ENCODE measurements at regions not wholly inside any gene's neighbourhood (a gene's known extent, or its start where the extent isn't known, plus 50 kb on each side); places are given as distances from the start of the nearest gene placed in this dataset.

GRCh38 chr5:40390281-40391149 lies 289.2 kb upstream of the PTGER4 start:
- H3K4me1 ChIP-seq (ENCODE audit: insufficient read depth) = no peaks in the 10 kb centered on the region
- DNase-seq (ENCODE audit: extremely low spot score) = no peak
- H3K4me3 ChIP-seq (ENCODE audit: low read depth, low read length) = no peak overlapping the region
- 73% methylated on average over 6 of the region's 6 CpGs for WGBS
- H3K27ac ChIP-seq (ENCODE audit: low read depth) = no peak overlapping the region
- no peaks in the 10 kb centered on the region for H3K36me3 ChIP-seq (ENCODE audit: insufficient read depth)

DNA sequence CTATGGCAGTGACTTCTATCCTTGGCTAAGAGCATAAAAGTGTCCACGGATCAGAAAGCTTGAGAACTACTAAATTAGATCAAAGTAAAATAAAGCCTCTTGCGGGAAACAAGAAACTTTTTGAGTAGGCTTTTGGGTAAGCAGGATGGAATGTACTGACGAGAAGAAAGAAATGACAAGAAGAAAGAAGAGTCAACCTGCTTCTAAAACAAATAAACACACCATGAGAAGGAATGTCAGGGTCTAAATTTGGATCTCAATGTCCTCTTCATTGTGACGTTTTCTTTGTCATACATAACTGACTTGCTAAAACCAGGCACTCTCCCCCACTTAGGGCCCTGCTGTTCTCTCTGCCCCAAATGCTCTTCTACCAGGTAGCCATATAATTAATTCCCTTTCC lies 290.1 kb upstream of the PTGER4 start:
- 83% methylated on average over 4 of the region's 4 CpGs for WGBS
- Histone ChIP-seq H3K36me3 (ENCODE audit: insufficient read depth) (no peaks in the 10 kb centered on the region), H3K4me3 (ENCODE audit: low read depth, low read length) (no peak overlapping the region), H3K27ac (ENCODE audit: low read depth) (no peak overlapping the region), H3K4me1 (ENCODE audit: insufficient read depth) (no peaks in the 10 kb centered on the region)
- no peak for DNase-seq (ENCODE audit: extremely low spot score)

GRCh38 chr5:40386289-40386688 lies 293.4 kb upstream of the PTGER4 start:
- no peaks in the 10 kb centered on the region for H3K4me1 ChIP-seq (ENCODE audit: insufficient read depth)
- no peaks in the 10 kb centered on the region for H3K36me3 ChIP-seq (ENCODE audit: insufficient read depth)
- DNase-seq (ENCODE audit: extremely low spot score) = no peak
- H3K27ac ChIP-seq (ENCODE audit: low read depth) = no peak overlapping the region
- WGBS = 75% methylated on average over 3 of the region's 3 CpGs
- no peak overlapping the region for H3K4me3 ChIP-seq (ENCODE audit: low read depth, low read length)

GRCh38 chr5:40385544-40385943 lies 294.2 kb upstream of the PTGER4 start:
- DNase-seq (ENCODE audit: extremely low spot score) = no peak
- Histone ChIP-seq H3K4me1 (ENCODE audit: insufficient read depth) (no peaks in the 10 kb centered on the region), H3K27ac (ENCODE audit: low read depth) (no peak overlapping the region), H3K36me3 (ENCODE audit: insufficient read depth) (no peaks in the 10 kb centered on the region), H3K4me3 (ENCODE audit: low read depth, low read length) (no peak overlapping the region)

- no peak overlapping the region for H3K4me3 ChIP-seq (ENCODE audit: low read depth, low read length)
- H3K27ac ChIP-seq (ENCODE audit: low read depth) = no peak overlapping the region
- H3K36me3 ChIP-seq (ENCODE audit: insufficient read depth) = no peaks in the 10 kb centered on the region
- WGBS = 80% methylated on average over 3 of the region's 3 CpGs
- H3K4me1 ChIP-seq (ENCODE audit: insufficient read depth) = no peaks in the 10 kb centered on the region
- DNase-seq (ENCODE audit: extremely low spot score) = no peak
Observed at GRCh38 chr5:40384782-40385390, 294.8 kb upstream of the PTGER4 start.

- Histone ChIP-seq H3K4me1 (ENCODE audit: insufficient read depth) (no peaks in the 10 kb centered on the region), H3K4me3 (ENCODE audit: low read depth, low read length) (no peak overlapping the region), H3K27ac (ENCODE audit: low read depth) (no peak overlapping the region), H3K36me3 (ENCODE audit: insufficient read depth) (no peaks in the 10 kb centered on the region)
- DNase-seq (ENCODE audit: extremely low spot score) = no peak
- WGBS = 41% methylated on average over 3 of the region's 3 CpGs
Observed at GRCh38 chr5:40383749-40384651, 295.7 kb upstream of the PTGER4 start.

- no peak for DNase-seq (ENCODE audit: extremely low spot score)
- Histone ChIP-seq H3K36me3 (ENCODE audit: insufficient read depth) (no peaks in the 10 kb centered on the region), H3K27ac (ENCODE audit: low read depth) (no peak overlapping the region), H3K4me3 (ENCODE audit: low read depth, low read length) (no peak overlapping the region), H3K4me1 (ENCODE audit: insufficient read depth) (no peaks in the 10 kb centered on the region)
- 91% methylated on average over 4 of the region's 4 CpGs for WGBS
Observed at GRCh38 chr5:40381676-40382363, 297.9 kb upstream of the PTGER4 start.

GRCh38 chr5:40381016-40381415 lies 298.7 kb upstream of the PTGER4 start:
- Histone ChIP-seq H3K4me3 (ENCODE audit: low read depth, low read length) (no peak overlapping the region), H3K4me1 (ENCODE audit: insufficient read depth) (no peaks in the 10 kb centered on the region), H3K36me3 (ENCODE audit: insufficient read depth) (no peaks in the 10 kb centered on the region), H3K27ac (ENCODE audit: low read depth) (no peak overlapping the region)
- DNase-seq (ENCODE audit: extremely low spot score) = no peak
- 81% methylated on average over 4 of the region's 4 CpGs for WGBS

DNA sequence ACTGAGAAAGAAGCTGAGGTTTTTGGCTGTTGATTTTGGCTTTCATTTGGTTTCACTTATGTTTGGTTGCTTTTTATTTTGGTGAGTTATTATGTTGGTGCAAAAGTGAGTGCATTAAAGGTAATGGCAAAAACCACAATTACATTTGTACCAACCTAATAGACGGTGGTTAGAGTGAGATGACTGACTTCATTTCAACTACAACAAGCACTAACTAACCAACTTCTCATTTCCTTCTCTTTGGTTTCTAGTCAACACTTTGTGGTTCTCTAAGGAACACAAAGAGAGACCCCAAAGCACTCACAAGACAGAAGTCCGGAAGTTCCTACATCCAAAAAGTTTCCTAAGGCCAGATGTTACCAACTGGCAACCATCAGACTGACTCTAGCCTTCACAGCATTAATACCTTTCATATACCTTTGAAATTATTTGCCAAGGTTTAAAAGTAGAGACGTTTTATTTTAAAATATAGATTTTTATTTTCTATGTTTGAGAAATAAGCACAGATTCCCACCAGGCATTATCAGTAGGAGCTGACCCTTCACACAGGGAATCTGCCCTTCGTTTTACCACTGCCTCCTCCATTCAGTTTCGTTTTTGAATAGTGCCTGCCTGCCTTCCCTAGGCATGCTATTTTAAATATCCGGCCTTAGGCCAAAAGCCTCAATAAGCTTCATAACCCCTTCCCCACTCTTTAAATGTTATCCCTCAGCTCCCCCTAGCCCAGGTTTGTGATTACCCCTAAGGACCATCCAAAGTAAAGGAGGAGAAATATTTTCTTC lies 301.1 kb upstream of the PTGER4 start:
- Histone ChIP-seq H3K4me1 (ENCODE audit: insufficient read depth) (no peaks in the 10 kb centered on the region), H3K4me3 (ENCODE audit: low read depth, low read length) (no peak overlapping the region), H3K36me3 (ENCODE audit: insufficient read depth) (no peaks in the 10 kb centered on the region), H3K27ac (ENCODE audit: low read depth) (no peak overlapping the region)
- whole genome bisulfite sequencing = 80% methylated on average over 6 of the region's 6 CpGs
- DNase-seq (ENCODE audit: extremely low spot score) = no peak

- H3K4me3 ChIP-seq (ENCODE audit: low read depth, low read length) = no peak overlapping the region
- no peak for DNase-seq (ENCODE audit: extremely low spot score)
- no peaks in the 10 kb centered on the region for H3K36me3 ChIP-seq (ENCODE audit: insufficient read depth)
- H3K27ac ChIP-seq (ENCODE audit: low read depth) = no peak overlapping the region
- WGBS = 99% methylated on average over 1 of the region's 1 CpG
- no peaks in the 10 kb centered on the region for H3K4me1 ChIP-seq (ENCODE audit: insufficient read depth)
Observed at GRCh38 chr5:40376566-40376965, 303.1 kb upstream of the PTGER4 start.

- no peaks in the 10 kb centered on the region for H3K36me3 ChIP-seq (ENCODE audit: insufficient read depth)
- no peak overlapping the region for H3K27ac ChIP-seq (ENCODE audit: low read depth)
- no peak for DNase-seq (ENCODE audit: extremely low spot score)
- WGBS = 46% methylated on average over 6 of the region's 6 CpGs
- H3K4me3 ChIP-seq (ENCODE audit: low read depth, low read length) = no peak overlapping the region
- no peaks in the 10 kb centered on the region for H3K4me1 ChIP-seq (ENCODE audit: insufficient read depth)
Observed at GRCh38 chr5:40374853-40375252, 304.9 kb upstream of the PTGER4 start.

GRCh38 chr5:40368200-40368599 lies 311.5 kb upstream of the PTGER4 start:
- Histone ChIP-seq H3K4me1 (ENCODE audit: insufficient read depth) (no peaks in the 10 kb centered on the region), H3K36me3 (ENCODE audit: insufficient read depth) (no peaks in the 10 kb centered on the region), H3K4me3 (ENCODE audit: low read depth, low read length) (no peak overlapping the region), H3K27ac (ENCODE audit: low read depth) (no peak overlapping the region)
- no peak for DNase-seq (ENCODE audit: extremely low spot score)
- WGBS = 98% methylated on average over 5 of the region's 5 CpGs

DNA sequence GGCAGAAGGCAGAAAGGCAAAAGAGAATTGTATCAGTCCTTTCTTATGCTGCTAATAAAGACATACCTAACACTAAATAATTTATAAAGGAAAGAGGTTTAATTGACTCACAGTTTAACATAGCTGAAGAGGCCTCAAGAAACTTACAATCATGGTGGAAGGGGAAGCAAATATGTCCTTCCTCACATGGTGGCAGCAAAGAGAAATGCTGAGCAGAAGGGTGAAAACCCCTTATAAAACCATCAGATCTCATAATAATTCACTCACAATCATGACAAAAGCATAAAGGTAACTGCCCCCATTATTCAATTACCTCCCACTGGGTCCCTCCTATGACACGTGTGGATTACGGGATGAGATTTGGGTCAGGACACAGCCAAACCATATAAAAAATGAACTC lies 312.5 kb upstream of the PTGER4 start:
- 75% methylated on average over 2 of the region's 2 CpGs for WGBS
- Histone ChIP-seq H3K27ac (ENCODE audit: low read depth) (no peak overlapping the region), H3K36me3 (ENCODE audit: insufficient read depth) (no peaks in the 10 kb centered on the region), H3K4me1 (ENCODE audit: insufficient read depth) (no peaks in the 10 kb centered on the region), H3K4me3 (ENCODE audit: low read depth, low read length) (no peak overlapping the region)
- no peak for DNase-seq (ENCODE audit: extremely low spot score)
